ENCODE measurements at regions not wholly inside any gene's neighbourhood (a gene's known extent, or its start where the extent isn't known, plus 50 kb on each side); places are given as distances from the start of the nearest gene placed in this dataset.
"Not testable (repeated sequence)": the region's sequence is repeated elsewhere in the genome, so short reads cannot be mapped to it uniquely, and the experiment has no call there.

GRCh38 chr20:53722515-53723036, 128.9 kb upstream of the ZNF217 start:
- TF ChIP-seq TARDBP (IDR thresholded peaks at IDR 0.05) (no peak), ELF4 (IDR thresholded peaks at IDR 0.05) (no peak), FOXK2 (IDR thresholded peaks at IDR 0.05) (no peak), SP1 (IDR thresholded peaks at IDR 0.05) (no peak)
- TF ChIP-seq, protein P1, sequence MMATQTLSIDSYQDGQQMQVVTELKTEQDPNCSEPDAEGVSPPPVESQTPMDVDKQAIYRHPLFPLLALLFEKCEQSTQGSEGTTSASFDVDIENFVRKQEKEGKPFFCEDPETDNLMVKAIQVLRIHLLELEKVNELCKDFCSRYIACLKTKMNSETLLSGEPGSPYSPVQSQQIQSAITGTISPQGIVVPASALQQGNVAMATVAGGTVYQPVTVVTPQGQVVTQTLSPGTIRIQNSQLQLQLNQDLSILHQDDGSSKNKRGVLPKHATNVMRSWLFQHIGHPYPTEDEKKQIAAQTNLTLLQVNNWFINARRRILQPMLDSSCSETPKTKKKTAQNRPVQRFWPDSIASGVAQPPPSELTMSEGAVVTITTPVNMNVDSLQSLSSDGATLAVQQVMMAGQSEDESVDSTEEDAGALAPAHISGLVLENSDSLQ (IDR thresholded peaks at IDR 0.05): no peak
- no peak for DNase-seq (ENCODE audit: extremely low spot score)
- POLR2A ChIA-PET: no interaction called here

DNA sequence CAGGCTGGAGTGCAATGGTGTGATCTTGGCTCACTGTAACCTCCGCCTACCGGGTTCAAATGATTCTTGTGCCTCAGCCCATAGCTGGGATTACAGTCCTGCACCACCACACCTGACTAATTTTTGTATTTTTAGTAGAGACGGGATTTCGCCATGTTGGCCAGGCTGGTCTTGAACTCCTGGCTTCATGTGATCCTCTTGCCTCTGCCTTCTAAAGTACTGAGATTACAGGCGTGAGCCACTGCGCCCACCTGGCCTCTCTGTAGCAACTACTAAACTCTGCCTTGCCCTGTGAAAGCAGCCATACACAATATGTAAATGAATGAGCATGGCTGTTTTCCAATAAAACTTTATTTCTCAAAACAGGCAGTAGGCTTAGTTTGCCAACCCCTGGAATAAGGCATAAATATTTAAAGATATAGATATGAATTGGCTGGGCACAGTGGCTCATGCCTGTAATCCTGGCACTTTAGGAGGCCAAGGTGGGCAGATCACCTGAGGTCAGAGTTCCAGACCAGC, 127.9 kb upstream of the ZNF217 start:
- CTCF ChIA-PET; DNase-seq (ENCODE audit: extremely low spot score); POLR2A ChIA-PET: not testable (repeated sequence)

More at GRCh38 chr20:53722515-53723036, 128.9 kb upstream of the ZNF217 start:
- CTCF ChIA-PET: interaction anchor here (0.7 kb wide), 1 partner anchor 95 kb away, joined by 6 read pairs; no protein-coding TSS in a partner anchor

- not testable (repeated sequence) for DNase-seq (ENCODE audit: extremely low spot score)
- CTCF ChIA-PET: interaction anchor here (0.7 kb wide), 1 partner anchor 384 kb away, joined by 10 read pairs; no protein-coding TSS in a partner anchor
- POLR2A ChIA-PET: interaction anchor here (0.6 kb wide), 1 partner anchor 109 kb away, joined by 3 read pairs; no protein-coding TSS in a partner anchor
Observed at GRCh38 chr20:53719171-53719803, 125.6 kb upstream of the ZNF217 start.

GRCh38 chr20:53718142-53719021, 124.7 kb upstream of the ZNF217 start:
- TF ChIP-seq ZNF384 (IDR thresholded peaks at IDR 0.05): no peak
- TF ChIP-seq SUZ12 (IDR thresholded peaks at IDR 0.05): no peak
- no peak for TF ChIP-seq FOXA1 (IDR thresholded peaks at IDR 0.05)
- no peak for TF ChIP-seq SP1 (IDR thresholded peaks at IDR 0.05)
- TF ChIP-seq HDGF (IDR thresholded peaks at IDR 0.05; ENCODE audit: borderline replicate concordance): no peak
- TF ChIP-seq ELF4 (IDR thresholded peaks at IDR 0.05): no peak
- TF ChIP-seq L3MBTL2 (conservative IDR thresholded peaks at IDR 0.05): no peak
- DNase-seq (ENCODE audit: extremely low spot score): no peak
- POLR2A ChIA-PET: no interaction called here

GRCh38 chr20:53716395-53716794, 122.8 kb upstream of the ZNF217 start:
- ChIA-PET POLR2A (no interaction called here), CTCF (interaction anchor here (0.6 kb wide), 1 partner anchor 26 kb away, joined by 5 read pairs; no protein-coding TSS in a partner anchor)
- DNase-seq (ENCODE audit: extremely low spot score): no peak
- TF ChIP-seq LEF1 (IDR thresholded peaks at IDR 0.05; ENCODE audit: borderline replicate concordance) (no peak), L3MBTL2 (conservative IDR thresholded peaks at IDR 0.05) (no peak), ELF4 (IDR thresholded peaks at IDR 0.05) (no peak), HDGF (IDR thresholded peaks at IDR 0.05; ENCODE audit: borderline replicate concordance) (no peak), TARDBP (IDR thresholded peaks at IDR 0.05) (no peak), NFRKB (IDR thresholded peaks at IDR 0.05) (no peak), ARNT (IDR thresholded peaks at IDR 0.05) (no peak), SUZ12 (IDR thresholded peaks at IDR 0.05) (no peak), ZNF384 (IDR thresholded peaks at IDR 0.05) (no peak), SP1 (IDR thresholded peaks at IDR 0.05) (no peak), FOXA1 (IDR thresholded peaks at IDR 0.05) (no peak), BHLHE40 (IDR thresholded peaks at IDR 0.05; ENCODE audit: borderline replicate concordance) (no peak), CTBP1 (IDR thresholded peaks at IDR 0.05; ENCODE audit: borderline replicate concordance) (no peak), FOXK2 (IDR thresholded peaks at IDR 0.05) (no peak), FOXM1 (IDR thresholded peaks at IDR 0.05; ENCODE audit: borderline replicate concordance) (no peak)
- TF ChIP-seq, protein P1 (IDR thresholded peaks at IDR 0.05): no peak

More at GRCh38 chr20:53718142-53719021, 124.7 kb upstream of the ZNF217 start:
- CTCF ChIA-PET: no interaction called here

DNA sequence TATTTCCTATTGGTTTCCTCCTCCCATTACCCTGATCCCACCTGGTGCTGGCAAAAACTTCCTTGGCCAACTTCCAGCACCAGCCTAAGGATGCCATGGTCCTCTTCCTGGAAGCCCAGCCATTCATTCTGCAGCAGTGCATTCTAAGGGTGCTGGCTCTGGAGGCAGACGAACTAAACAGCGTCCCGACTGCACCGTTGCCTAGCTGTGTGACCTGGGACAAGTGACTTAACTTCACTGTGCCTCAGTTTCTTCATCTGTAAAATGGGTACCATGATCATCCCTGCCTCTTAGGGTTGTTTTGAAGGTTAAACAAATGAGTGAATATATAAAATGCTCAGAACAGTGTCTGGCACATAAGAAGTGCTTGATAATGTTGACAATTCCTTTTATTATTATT, 120.9 kb upstream of the ZNF217 start:
- CTCF ChIA-PET: no interaction called here
- no peak for DNase-seq (ENCODE audit: extremely low spot score)
- TF ChIP-seq TARDBP (IDR thresholded peaks at IDR 0.05): no peak
- TF ChIP-seq HDGF (IDR thresholded peaks at IDR 0.05; ENCODE audit: borderline replicate concordance): no peak
- no peak for TF ChIP-seq SUZ12 (IDR thresholded peaks at IDR 0.05)
- TF ChIP-seq ZNF384 (IDR thresholded peaks at IDR 0.05): no peak
- TF ChIP-seq BHLHE40 (IDR thresholded peaks at IDR 0.05; ENCODE audit: borderline replicate concordance): no peak
- no peak for TF ChIP-seq ELF4 (IDR thresholded peaks at IDR 0.05)
- TF ChIP-seq NFRKB (IDR thresholded peaks at IDR 0.05): no peak
- TF ChIP-seq ARNT (IDR thresholded peaks at IDR 0.05): no peak
- no peak for TF ChIP-seq FOXK2 (IDR thresholded peaks at IDR 0.05)
- no peak for TF ChIP-seq LEF1 (IDR thresholded peaks at IDR 0.05; ENCODE audit: borderline replicate concordance)
- no peak for TF ChIP-seq CTBP1 (IDR thresholded peaks at IDR 0.05; ENCODE audit: borderline replicate concordance)
- TF ChIP-seq FOXA1 (IDR thresholded peaks at IDR 0.05): no peak
- no peak for TF ChIP-seq FOXM1 (IDR thresholded peaks at IDR 0.05; ENCODE audit: borderline replicate concordance)
- TF ChIP-seq, protein P1 (IDR thresholded peaks at IDR 0.05): no peak
- no peak for TF ChIP-seq L3MBTL2 (conservative IDR thresholded peaks at IDR 0.05)
- no peak for TF ChIP-seq SP1 (IDR thresholded peaks at IDR 0.05)
- POLR2A ChIA-PET: no interaction called here
